ENCODE measurements at regions not wholly inside any gene's neighbourhood (a gene's known extent, or its start where the extent isn't known, plus 50 kb on each side); places are given as distances from the start of the nearest gene placed in this dataset.

DNA sequence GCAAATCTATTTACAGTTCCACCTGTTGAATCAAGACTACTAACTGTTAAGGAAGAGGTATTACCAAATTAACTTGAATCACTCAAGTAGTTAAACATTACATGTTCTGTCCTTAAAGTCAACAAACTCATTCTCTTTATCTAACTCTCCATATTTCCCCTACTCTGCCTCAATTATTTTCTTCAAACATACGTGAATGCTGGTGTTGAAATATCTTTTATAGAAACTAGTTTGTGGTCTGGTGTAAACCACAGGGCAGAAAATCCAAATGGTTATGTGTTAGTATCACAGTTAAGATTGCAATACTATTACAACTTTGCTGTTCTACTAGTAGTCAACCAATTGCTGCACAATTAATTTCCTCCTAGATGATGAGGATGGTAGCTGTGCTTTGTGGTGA, 603.5 kb downstream of the KCTD16 start:
- no peak for ATAC-seq

DNA sequence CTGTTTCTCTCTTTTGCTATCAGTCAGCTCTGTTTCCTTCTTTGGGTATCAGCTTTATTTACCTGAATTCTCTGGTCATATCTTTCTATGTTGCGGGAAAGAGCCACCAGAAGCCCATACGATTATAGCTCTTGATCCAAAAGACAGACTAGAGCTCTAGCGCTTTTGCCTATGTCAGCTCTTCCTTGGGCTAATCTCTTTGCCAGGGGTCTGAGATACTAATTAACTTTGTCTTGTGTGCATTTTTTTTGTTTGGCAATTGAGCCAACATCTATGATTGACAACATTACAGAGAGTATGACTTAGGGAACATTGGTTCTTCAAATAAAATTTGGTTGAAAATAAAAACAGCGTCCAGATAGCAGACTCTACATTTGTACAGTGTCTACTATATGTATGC, 603.0 kb downstream of the KCTD16 start:
- TF ChIP-seq, protein P1, sequence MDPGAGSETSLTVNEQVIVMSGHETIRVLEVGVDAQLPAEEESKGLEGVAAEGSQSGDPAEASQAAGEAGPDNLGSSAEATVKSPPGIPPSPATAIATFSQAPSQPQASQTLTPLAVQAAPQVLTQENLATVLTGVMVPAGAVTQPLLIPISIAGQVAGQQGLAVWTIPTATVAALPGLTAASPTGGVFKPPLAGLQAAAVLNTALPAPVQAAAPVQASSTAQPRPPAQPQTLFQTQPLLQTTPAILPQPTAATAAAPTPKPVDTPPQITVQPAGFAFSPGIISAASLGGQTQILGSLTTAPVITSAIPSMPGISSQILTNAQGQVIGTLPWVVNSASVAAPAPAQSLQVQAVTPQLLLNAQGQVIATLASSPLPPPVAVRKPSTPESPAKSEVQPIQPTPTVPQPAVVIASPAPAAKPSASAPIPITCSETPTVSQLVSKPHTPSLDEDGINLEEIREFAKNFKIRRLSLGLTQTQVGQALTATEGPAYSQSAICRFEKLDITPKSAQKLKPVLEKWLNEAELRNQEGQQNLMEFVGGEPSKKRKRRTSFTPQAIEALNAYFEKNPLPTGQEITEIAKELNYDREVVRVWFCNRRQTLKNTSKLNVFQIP (CRISPR knock-in tag; IDR thresholded peaks at IDR 0.05; ENCODE audit: borderline replicate concordance, low read depth), result no peak
- TF ChIP-seq TOX (CRISPR knock-in tag; IDR thresholded peaks at IDR 0.05; ENCODE audit: borderline replicate concordance) (no peak), ZFP30 (CRISPR knock-in tag; IDR thresholded peaks at IDR 0.05) (no peak), ARNTL (CRISPR knock-in tag; IDR thresholded peaks at IDR 0.05; ENCODE audit: borderline replicate concordance, low read depth) (no peak), ZNF8 (CRISPR knock-in tag; IDR thresholded peaks at IDR 0.05) (no peak), PPARA (CRISPR knock-in tag; IDR thresholded peaks at IDR 0.05; ENCODE audit: borderline replicate concordance) (no peak), SNAI2 (CRISPR knock-in tag; IDR thresholded peaks at IDR 0.05) (no peak), OSR1 (CRISPR knock-in tag; IDR thresholded peaks at IDR 0.05) (no peak), ZC3H10 (CRISPR knock-in tag; IDR thresholded peaks at IDR 0.05) (no peak), RARB (CRISPR knock-in tag; IDR thresholded peaks at IDR 0.05) (no peak), ZNF70 (CRISPR knock-in tag; IDR thresholded peaks at IDR 0.05) (no peak)
- TF ChIP-seq, protein P2, sequence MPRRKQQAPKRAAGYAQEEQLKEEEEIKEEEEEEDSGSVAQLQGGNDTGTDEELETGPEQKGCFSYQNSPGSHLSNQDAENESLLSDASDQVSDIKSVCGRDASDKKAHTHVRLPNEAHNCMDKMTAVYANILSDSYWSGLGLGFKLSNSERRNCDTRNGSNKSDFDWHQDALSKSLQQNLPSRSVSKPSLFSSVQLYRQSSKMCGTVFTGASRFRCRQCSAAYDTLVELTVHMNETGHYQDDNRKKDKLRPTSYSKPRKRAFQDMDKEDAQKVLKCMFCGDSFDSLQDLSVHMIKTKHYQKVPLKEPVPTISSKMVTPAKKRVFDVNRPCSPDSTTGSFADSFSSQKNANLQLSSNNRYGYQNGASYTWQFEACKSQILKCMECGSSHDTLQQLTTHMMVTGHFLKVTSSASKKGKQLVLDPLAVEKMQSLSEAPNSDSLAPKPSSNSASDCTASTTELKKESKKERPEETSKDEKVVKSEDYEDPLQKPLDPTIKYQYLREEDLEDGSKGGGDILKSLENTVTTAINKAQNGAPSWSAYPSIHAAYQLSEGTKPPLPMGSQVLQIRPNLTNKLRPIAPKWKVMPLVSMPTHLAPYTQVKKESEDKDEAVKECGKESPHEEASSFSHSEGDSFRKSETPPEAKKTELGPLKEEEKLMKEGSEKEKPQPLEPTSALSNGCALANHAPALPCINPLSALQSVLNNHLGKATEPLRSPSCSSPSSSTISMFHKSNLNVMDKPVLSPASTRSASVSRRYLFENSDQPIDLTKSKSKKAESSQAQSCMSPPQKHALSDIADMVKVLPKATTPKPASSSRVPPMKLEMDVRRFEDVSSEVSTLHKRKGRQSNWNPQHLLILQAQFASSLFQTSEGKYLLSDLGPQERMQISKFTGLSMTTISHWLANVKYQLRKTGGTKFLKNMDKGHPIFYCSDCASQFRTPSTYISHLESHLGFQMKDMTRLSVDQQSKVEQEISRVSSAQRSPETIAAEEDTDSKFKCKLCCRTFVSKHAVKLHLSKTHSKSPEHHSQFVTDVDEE (CRISPR knock-in tag; IDR thresholded peaks at IDR 0.05), result no peak
- TF ChIP-seq, protein P3, sequence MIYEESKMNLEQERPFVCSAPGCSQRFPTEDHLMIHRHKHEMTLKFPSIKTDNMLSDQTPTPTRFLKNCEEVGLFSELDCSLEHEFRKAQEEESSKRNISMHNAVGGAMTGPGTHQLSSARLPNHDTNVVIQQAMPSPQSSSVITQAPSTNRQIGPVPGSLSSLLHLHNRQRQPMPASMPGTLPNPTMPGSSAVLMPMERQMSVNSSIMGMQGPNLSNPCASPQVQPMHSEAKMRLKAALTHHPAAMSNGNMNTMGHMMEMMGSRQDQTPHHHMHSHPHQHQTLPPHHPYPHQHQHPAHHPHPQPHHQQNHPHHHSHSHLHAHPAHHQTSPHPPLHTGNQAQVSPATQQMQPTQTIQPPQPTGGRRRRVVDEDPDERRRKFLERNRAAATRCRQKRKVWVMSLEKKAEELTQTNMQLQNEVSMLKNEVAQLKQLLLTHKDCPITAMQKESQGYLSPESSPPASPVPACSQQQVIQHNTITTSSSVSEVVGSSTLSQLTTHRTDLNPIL (CRISPR knock-in tag; IDR thresholded peaks at IDR 0.05; ENCODE audit: low read depth), result no peak
- TF ChIP-seq, protein P4, sequence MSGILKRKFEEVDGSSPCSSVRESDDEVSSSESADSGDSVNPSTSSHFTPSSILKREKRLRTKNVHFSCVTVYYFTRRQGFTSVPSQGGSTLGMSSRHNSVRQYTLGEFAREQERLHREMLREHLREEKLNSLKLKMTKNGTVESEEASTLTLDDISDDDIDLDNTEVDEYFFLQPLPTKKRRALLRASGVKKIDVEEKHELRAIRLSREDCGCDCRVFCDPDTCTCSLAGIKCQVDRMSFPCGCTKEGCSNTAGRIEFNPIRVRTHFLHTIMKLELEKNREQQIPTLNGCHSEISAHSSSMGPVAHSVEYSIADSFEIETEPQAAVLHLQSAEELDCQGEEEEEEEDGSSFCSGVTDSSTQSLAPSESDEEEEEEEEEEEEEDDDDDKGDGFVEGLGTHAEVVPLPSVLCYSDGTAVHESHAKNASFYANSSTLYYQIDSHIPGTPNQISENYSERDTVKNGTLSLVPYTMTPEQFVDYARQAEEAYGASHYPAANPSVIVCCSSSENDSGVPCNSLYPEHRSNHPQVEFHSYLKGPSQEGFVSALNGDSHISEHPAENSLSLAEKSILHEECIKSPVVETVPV (CRISPR knock-in tag; IDR thresholded peaks at IDR 0.05), result no peak
- no peak for ATAC-seq

More for the DNA sequence above, 603.5 kb downstream of the KCTD16 start:
- TF ChIP-seq ARNTL (CRISPR knock-in tag; IDR thresholded peaks at IDR 0.05; ENCODE audit: borderline replicate concordance, low read depth) (no peak), ZNF565 (CRISPR knock-in tag; conservative IDR thresholded peaks at IDR 0.05; ENCODE audit: low read depth) (no peak), OSR1 (CRISPR knock-in tag; IDR thresholded peaks at IDR 0.05) (no peak), ZFP30 (CRISPR knock-in tag; IDR thresholded peaks at IDR 0.05) (no peak), ESRRG (CRISPR knock-in tag; IDR thresholded peaks at IDR 0.05) (no peak), BACH2 (CRISPR knock-in tag; IDR thresholded peaks at IDR 0.05; ENCODE audit: borderline replicate concordance) (no peak), ZFP3 (CRISPR knock-in tag; IDR thresholded peaks at IDR 0.05) (no peak)

DNA sequence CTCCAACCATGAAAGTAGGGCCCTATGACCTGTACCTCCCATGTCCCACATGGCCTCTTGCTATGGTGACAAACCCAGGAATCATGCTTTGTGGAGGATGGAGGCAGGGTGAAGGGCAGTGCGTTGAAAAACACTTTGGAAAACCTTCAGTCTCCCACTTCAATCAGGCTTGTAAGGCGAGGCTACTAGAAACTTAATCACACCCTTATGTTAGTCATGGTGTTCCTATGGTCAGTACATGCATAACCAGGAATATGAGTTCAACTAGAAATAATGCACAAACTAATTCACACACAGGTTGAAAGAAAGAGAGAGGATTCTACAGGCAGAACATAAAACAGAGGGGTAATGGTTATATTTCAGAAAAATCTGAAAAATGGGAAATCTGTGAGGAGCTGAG, 601.1 kb downstream of the KCTD16 start:
- ATAC-seq, result no peak
- TF ChIP-seq ARNTL (CRISPR knock-in tag; IDR thresholded peaks at IDR 0.05; ENCODE audit: borderline replicate concordance, low read depth), result no peak
- no peak for TF ChIP-seq ZNF70 (CRISPR knock-in tag; IDR thresholded peaks at IDR 0.05)
- no peak for TF ChIP-seq ZFP30 (CRISPR knock-in tag; IDR thresholded peaks at IDR 0.05)
- TF ChIP-seq GLIS3 (CRISPR knock-in tag; IDR thresholded peaks at IDR 0.05), result no peak
- TF ChIP-seq, protein P1 (CRISPR knock-in tag; IDR thresholded peaks at IDR 0.05; ENCODE audit: borderline replicate concordance, low read depth), result no peak
- TF ChIP-seq, protein P2 (CRISPR knock-in tag; IDR thresholded peaks at IDR 0.05), result no peak
- TF ChIP-seq, protein P5, sequence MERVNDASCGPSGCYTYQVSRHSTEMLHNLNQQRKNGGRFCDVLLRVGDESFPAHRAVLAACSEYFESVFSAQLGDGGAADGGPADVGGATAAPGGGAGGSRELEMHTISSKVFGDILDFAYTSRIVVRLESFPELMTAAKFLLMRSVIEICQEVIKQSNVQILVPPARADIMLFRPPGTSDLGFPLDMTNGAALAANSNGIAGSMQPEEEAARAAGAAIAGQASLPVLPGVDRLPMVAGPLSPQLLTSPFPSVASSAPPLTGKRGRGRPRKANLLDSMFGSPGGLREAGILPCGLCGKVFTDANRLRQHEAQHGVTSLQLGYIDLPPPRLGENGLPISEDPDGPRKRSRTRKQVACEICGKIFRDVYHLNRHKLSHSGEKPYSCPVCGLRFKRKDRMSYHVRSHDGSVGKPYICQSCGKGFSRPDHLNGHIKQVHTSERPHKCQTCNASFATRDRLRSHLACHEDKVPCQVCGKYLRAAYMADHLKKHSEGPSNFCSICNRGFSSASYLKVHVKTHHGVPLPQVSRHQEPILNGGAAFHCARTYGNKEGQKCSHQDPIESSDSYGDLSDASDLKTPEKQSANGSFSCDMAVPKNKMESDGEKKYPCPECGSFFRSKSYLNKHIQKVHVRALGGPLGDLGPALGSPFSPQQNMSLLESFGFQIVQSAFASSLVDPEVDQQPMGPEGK (CRISPR knock-in tag; IDR thresholded peaks at IDR 0.05; ENCODE audit: borderline replicate concordance), result no peak
- TF ChIP-seq, protein P3 (CRISPR knock-in tag; IDR thresholded peaks at IDR 0.05; ENCODE audit: low read depth), result no peak
- no peak for TF ChIP-seq ISL1 (CRISPR knock-in tag; IDR thresholded peaks at IDR 0.05)
